ENCODE measurements at regions not wholly inside any gene's neighbourhood (a gene's known extent, or its start where the extent isn't known, plus 50 kb on each side); places are given as distances from the start of the nearest gene placed in this dataset.

GRCh38 chr16:52783616-52784015, 236.7 kb upstream of the TOX3 start:
- H3K4me3 Mint-ChIP-seq: no peak overlapping the region
- peaks cover 8% of the 10 kb centered on the region for H3K27me3 Mint-ChIP-seq
- H3K36me3 Mint-ChIP-seq: no peaks in the 10 kb centered on the region
- H3K27ac Mint-ChIP-seq: no peak overlapping the region
- no peaks in the 10 kb centered on the region for H3K9me3 Mint-ChIP-seq
- H3K4me1 Mint-ChIP-seq: no peaks in the 10 kb centered on the region

- Mint-ChIP-seq H3K4me3 (no peak overlapping the region), H3K27ac (no peak overlapping the region), H3K4me1 (no peaks in the 10 kb centered on the region), H3K9me3 (no peaks in the 10 kb centered on the region), H3K27me3 (peaks cover 8% of the 10 kb centered on the region), H3K36me3 (no peaks in the 10 kb centered on the region)
These were observed 234.2 kb upstream of the TOX3 start for GRCh38 chr16:52781005-52781630.

- Mint-ChIP-seq H3K4me3 (no peak overlapping the region), H3K36me3 (no peaks in the 10 kb centered on the region), H3K9me3 (no peaks in the 10 kb centered on the region), H3K27ac (no peak overlapping the region), H3K27me3 (no peaks in the 10 kb centered on the region), H3K4me1 (no peaks in the 10 kb centered on the region)
These were observed 226.1 kb upstream of the TOX3 start for GRCh38 chr16:52773026-52773425.

GRCh38 chr16:52770828-52771227, 223.9 kb upstream of the TOX3 start:
- Mint-ChIP-seq H3K27ac (no peak overlapping the region), H3K4me1 (no peaks in the 10 kb centered on the region), H3K27me3 (no peaks in the 10 kb centered on the region), H3K9me3 (no peaks in the 10 kb centered on the region), H3K4me3 (no peak overlapping the region), H3K36me3 (no peaks in the 10 kb centered on the region)

- Mint-ChIP-seq H3K4me1 (no peaks in the 10 kb centered on the region), H3K36me3 (no peaks in the 10 kb centered on the region), H3K9me3 (no peaks in the 10 kb centered on the region), H3K27me3 (no peaks in the 10 kb centered on the region), H3K4me3 (no peak overlapping the region), H3K27ac (no peak overlapping the region)
These were observed 211.5 kb upstream of the TOX3 start for GRCh38 chr16:52758473-52758855.

- no peak overlapping the region for H3K27ac Mint-ChIP-seq
- H3K27me3 Mint-ChIP-seq: no peaks in the 10 kb centered on the region
- H3K36me3 Mint-ChIP-seq: no peaks in the 10 kb centered on the region
- H3K4me1 Mint-ChIP-seq: no peaks in the 10 kb centered on the region
- H3K9me3 Mint-ChIP-seq: no peaks in the 10 kb centered on the region
- H3K4me3 Mint-ChIP-seq: no peak overlapping the region
These were observed 211.0 kb upstream of the TOX3 start for GRCh38 chr16:52757746-52758472.

- H3K9me3 Mint-ChIP-seq: no peaks in the 10 kb centered on the region
- H3K36me3 Mint-ChIP-seq: no peaks in the 10 kb centered on the region
- no peak overlapping the region for H3K4me3 Mint-ChIP-seq
- H3K27me3 Mint-ChIP-seq: no peaks in the 10 kb centered on the region
- H3K4me1 Mint-ChIP-seq: no peaks in the 10 kb centered on the region
- H3K27ac Mint-ChIP-seq: no peak overlapping the region
These were observed 210.0 kb upstream of the TOX3 start for GRCh38 chr16:52756812-52757517.

GRCh38 chr16:52755396-52755795, 208.5 kb upstream of the TOX3 start:
- Mint-ChIP-seq H3K36me3 (no peaks in the 10 kb centered on the region), H3K4me1 (no peaks in the 10 kb centered on the region), H3K9me3 (no peaks in the 10 kb centered on the region), H3K27me3 (no peaks in the 10 kb centered on the region), H3K4me3 (no peak overlapping the region), H3K27ac (no peak overlapping the region)

GRCh38 chr16:52751035-52751434, 204.1 kb upstream of the TOX3 start:
- H3K27ac Mint-ChIP-seq: no peak overlapping the region
- H3K9me3 Mint-ChIP-seq: peaks cover 4% of the 10 kb centered on the region
- no peaks in the 10 kb centered on the region for H3K4me1 Mint-ChIP-seq
- no peak overlapping the region for H3K4me3 Mint-ChIP-seq
- no peaks in the 10 kb centered on the region for H3K36me3 Mint-ChIP-seq
- peaks cover 1% of the 10 kb centered on the region for H3K27me3 Mint-ChIP-seq

- no peak overlapping the region for H3K4me3 Mint-ChIP-seq
- H3K9me3 Mint-ChIP-seq: peaks cover 4% of the 10 kb centered on the region
- H3K27me3 Mint-ChIP-seq: peaks cover 1% of the 10 kb centered on the region
- no peak overlapping the region for H3K27ac Mint-ChIP-seq
- H3K4me1 Mint-ChIP-seq: no peaks in the 10 kb centered on the region
- no peaks in the 10 kb centered on the region for H3K36me3 Mint-ChIP-seq
These were observed 201.8 kb upstream of the TOX3 start for GRCh38 chr16:52748741-52749140.

- no peak overlapping the region for H3K27ac Mint-ChIP-seq
- H3K27me3 Mint-ChIP-seq: peaks cover 1% of the 10 kb centered on the region
- H3K4me3 Mint-ChIP-seq: no peak overlapping the region
- peaks cover 4% of the 10 kb centered on the region for H3K9me3 Mint-ChIP-seq
- H3K36me3 Mint-ChIP-seq: no peaks in the 10 kb centered on the region
- no peaks in the 10 kb centered on the region for H3K4me1 Mint-ChIP-seq
These were observed 200.2 kb upstream of the TOX3 start for GRCh38 chr16:52747088-52747595.

GRCh38 chr16:52743707-52744106, 196.8 kb upstream of the TOX3 start:
- H3K9me3 Mint-ChIP-seq: peaks cover 3% of the 10 kb centered on the region
- H3K36me3 Mint-ChIP-seq: no peaks in the 10 kb centered on the region
- no peak overlapping the region for H3K4me3 Mint-ChIP-seq
- no peaks in the 10 kb centered on the region for H3K27me3 Mint-ChIP-seq
- no peaks in the 10 kb centered on the region for H3K4me1 Mint-ChIP-seq
- no peak overlapping the region for H3K27ac Mint-ChIP-seq

GRCh38 chr16:52742608-52743170, 195.7 kb upstream of the TOX3 start:
- H3K36me3 Mint-ChIP-seq: no peaks in the 10 kb centered on the region
- H3K4me1 Mint-ChIP-seq: no peaks in the 10 kb centered on the region
- H3K27ac Mint-ChIP-seq: no peak overlapping the region
- H3K27me3 Mint-ChIP-seq: no peaks in the 10 kb centered on the region
- no peak overlapping the region for H3K4me3 Mint-ChIP-seq
- peaks cover 9% of the 10 kb centered on the region for H3K9me3 Mint-ChIP-seq

- H3K27ac Mint-ChIP-seq: no peak overlapping the region
- no peak overlapping the region for H3K4me3 Mint-ChIP-seq
- H3K27me3 Mint-ChIP-seq: no peaks in the 10 kb centered on the region
- H3K9me3 Mint-ChIP-seq: peaks cover 9% of the 10 kb centered on the region
- no peaks in the 10 kb centered on the region for H3K4me1 Mint-ChIP-seq
- H3K36me3 Mint-ChIP-seq: no peaks in the 10 kb centered on the region
These were observed 195.1 kb upstream of the TOX3 start for GRCh38 chr16:52742052-52742451.

- H3K27ac Mint-ChIP-seq: no peak overlapping the region
- no peaks in the 10 kb centered on the region for H3K36me3 Mint-ChIP-seq
- H3K4me3 Mint-ChIP-seq: no peak overlapping the region
- no peaks in the 10 kb centered on the region for H3K4me1 Mint-ChIP-seq
- H3K27me3 Mint-ChIP-seq: no peaks in the 10 kb centered on the region
- peaks cover 9% of the 10 kb centered on the region for H3K9me3 Mint-ChIP-seq
These were observed 194.4 kb upstream of the TOX3 start for GRCh38 chr16:52741351-52741750.

GRCh38 chr16:52740766-52741165, 193.8 kb upstream of the TOX3 start:
- Mint-ChIP-seq H3K36me3 (no peaks in the 10 kb centered on the region), H3K4me3 (no peak overlapping the region), H3K9me3 (peaks cover 9% of the 10 kb centered on the region), H3K4me1 (no peaks in the 10 kb centered on the region), H3K27ac (no peak overlapping the region), H3K27me3 (no peaks in the 10 kb centered on the region)

All from activated naive CD4-positive, alpha-beta T cell treated with anti-CD3 and anti-CD28 coated beads, Interleukin-2, amount 50 U/mL, for 24 hours (primary cell).